Bronchial epithelial cell (primary cell): ENCODE measurements at regions not wholly inside any gene's neighbourhood (a gene's known extent, or its start where the extent isn't known, plus 50 kb on each side); places are given as distances from the start of the nearest gene placed in this dataset.
"Not testable (repeated sequence)": the region's sequence is repeated elsewhere in the genome, so short reads cannot be mapped to it uniquely, and the experiment has no call there.

Source experiments
- DNase-seq: peaks from one replicate; pipeline ENCODE4 v3.0.0-alpha.2; 2010; ENCODE audit warnings: low read depth
- FAIRE-seq: peaks from 2 replicates; lab custom pipeline; 2011; peaks lifted over from hg19 to GRCh38; lab: Jason Lieb, UNC
- H3K27me3 ChIP-seq: 2 replicates; pipeline ENCODE4 v1.5.1; 2011; ENCODE audit warnings: low read length; ENCODE audit not compliant: control insufficient read depth, insufficient read depth
- H3K36me3 ChIP-seq: 2 replicates; pipeline ENCODE4 v1.5.1; 2011; ENCODE audit warnings: low read length; ENCODE audit not compliant: control insufficient read depth, insufficient read depth
- H3K4me3 ChIP-seq: 2 replicates; pipeline ENCODE4 v1.5.1; 2011; ENCODE audit warnings: mild to moderate bottlenecking, low read depth, low read length, control low read depth
- TF ChIP-seq, protein P1 (sequence below): IDR thresholded peaks from 2 replicates; pipeline ENCODE4 v1.5.1; 2011; ENCODE audit warnings: mild to moderate bottlenecking, moderate library complexity, low read length, control low read depth, inconsistent platforms; ENCODE audit not compliant: insufficient read depth, severe bottlenecking

DNA sequence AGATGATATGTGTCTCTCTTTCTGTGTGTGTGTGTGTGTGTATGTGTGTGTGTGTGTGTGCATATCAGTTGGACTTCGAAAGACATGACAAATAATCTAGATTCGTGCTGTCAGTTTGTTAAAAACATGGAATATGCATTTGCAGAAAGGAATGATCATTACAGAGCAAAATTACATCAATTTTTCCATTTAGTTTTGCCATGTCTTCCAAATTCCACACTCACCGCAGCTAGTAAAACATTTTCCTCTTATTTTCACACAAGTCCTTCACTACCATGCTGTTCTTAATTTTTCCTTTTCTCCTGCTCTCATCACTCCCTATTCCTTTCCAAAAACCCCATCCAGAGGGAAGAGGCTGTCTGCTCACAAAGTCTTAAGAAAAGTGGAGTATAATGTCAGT is 1191.4 kb upstream of the SLC39A10 start:
- FAIRE-seq, result no peak
- no peaks in the 10 kb centered on the region for H3K27me3 ChIP-seq
- H3K36me3 ChIP-seq, result no peaks in the 10 kb centered on the region
- TF ChIP-seq, protein P1, sequence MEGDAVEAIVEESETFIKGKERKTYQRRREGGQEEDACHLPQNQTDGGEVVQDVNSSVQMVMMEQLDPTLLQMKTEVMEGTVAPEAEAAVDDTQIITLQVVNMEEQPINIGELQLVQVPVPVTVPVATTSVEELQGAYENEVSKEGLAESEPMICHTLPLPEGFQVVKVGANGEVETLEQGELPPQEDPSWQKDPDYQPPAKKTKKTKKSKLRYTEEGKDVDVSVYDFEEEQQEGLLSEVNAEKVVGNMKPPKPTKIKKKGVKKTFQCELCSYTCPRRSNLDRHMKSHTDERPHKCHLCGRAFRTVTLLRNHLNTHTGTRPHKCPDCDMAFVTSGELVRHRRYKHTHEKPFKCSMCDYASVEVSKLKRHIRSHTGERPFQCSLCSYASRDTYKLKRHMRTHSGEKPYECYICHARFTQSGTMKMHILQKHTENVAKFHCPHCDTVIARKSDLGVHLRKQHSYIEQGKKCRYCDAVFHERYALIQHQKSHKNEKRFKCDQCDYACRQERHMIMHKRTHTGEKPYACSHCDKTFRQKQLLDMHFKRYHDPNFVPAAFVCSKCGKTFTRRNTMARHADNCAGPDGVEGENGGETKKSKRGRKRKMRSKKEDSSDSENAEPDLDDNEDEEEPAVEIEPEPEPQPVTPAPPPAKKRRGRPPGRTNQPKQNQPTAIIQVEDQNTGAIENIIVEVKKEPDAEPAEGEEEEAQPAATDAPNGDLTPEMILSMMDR, result no peak
- no peak for DNase-seq
- H3K4me3 ChIP-seq, result no peak overlapping the region

DNA sequence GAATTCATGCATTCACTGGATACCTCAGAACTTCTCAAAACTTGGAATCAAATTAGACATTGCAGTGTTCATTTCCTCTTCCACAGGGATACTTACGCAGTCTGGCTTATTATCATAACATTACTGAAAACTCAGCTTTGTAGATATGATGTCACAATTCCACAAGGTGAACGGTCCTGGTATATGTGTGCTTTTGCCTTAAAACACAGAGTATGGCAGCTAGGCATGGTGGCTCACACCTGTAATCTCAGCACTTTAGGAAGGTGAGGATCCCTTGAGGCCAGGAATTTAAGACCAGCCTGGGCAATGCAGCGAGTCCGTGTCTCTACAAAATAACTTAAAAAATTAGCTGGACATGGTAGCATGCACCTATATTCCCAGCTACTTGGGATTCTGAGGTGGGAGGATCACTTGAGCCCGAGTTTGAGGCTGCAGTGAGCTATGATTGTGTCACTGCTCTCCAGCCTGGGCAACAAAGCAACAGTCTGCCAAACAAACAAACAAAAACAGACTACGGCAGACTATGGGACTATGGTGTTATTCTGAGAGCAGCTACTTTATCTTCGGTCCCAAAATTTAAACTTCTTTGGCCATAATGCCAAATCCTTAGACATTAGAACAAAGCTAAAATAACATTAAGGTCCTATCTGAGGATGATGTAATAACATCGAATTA is 1191.9 kb upstream of the SLC39A10 start:
- Histone ChIP-seq H3K36me3 (no peaks in the 10 kb centered on the region), H3K4me3 (no peak overlapping the region), H3K27me3 (no peaks in the 10 kb centered on the region)
- DNase-seq (no peak), FAIRE-seq (no peak)
- TF ChIP-seq, protein P1, result no peak

DNA sequence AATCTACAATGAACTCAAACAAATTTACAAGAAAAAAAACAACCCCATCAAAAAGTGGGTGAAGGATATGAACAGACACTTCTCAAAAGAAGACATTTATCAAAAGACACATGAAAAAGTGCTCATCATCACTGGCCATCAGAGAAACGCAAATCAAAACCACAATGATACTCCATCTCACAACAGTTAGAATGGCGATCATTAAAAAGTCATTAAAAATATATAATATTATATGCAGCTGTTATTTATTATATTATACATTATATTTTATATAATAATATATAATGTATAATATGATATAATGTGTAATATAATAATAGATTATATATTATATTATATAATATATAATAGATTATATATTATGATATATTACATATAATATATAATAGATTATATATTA is 1194.1 kb upstream of the SLC39A10 start:
- DNase-seq, FAIRE-seq, H3K4me3 ChIP-seq, H3K27me3 ChIP-seq, H3K36me3 ChIP-seq: not testable (repeated sequence)

DNA sequence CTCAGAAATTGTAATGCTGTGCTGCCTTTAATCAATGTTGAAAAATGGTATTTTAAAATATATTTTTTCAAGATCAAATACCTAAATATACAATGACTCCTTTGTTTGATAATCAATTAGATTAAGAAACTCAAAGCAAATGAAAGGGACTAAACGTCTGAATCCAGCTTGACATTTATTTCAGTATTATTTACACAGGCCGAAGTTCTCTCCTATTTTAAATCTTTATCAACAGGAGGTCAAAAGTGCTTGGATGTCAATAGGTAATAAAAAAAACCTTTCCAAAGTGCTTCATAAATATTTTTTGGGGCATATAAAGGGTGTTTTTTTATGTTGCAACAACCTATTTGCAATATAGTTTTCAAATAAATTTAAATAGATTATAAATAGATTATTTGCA is 1201.7 kb upstream of the SLC39A10 start:
- DNase-seq (no peak), FAIRE-seq (no peak)
- Histone ChIP-seq H3K4me3 (no peak overlapping the region), H3K27me3 (no peaks in the 10 kb centered on the region), H3K36me3 (no peaks in the 10 kb centered on the region)
- TF ChIP-seq, protein P1, result no peak

DNA sequence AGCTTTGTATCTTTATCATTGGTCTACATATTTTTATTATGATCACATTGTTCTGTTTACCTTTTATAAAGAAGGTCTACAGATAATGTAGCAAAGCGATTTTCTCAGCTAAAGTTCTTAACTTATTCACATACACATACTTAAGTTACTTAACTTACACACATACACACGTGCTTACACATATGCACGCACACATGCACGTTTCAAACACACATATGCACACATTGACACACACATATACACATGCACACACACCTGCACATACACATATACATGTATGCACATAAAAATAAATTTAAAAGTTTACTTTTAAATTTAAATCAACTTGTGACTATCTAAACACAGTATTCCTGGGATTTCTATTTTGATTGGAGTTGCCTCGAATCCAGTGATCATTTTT is 1204.5 kb upstream of the SLC39A10 start:
- no peaks in the 10 kb centered on the region for H3K36me3 ChIP-seq
- no peaks in the 10 kb centered on the region for H3K27me3 ChIP-seq
- FAIRE-seq, result no peak
- no peak for DNase-seq
- H3K4me3 ChIP-seq, result no peak overlapping the region
- TF ChIP-seq, protein P1, result no peak

DNA sequence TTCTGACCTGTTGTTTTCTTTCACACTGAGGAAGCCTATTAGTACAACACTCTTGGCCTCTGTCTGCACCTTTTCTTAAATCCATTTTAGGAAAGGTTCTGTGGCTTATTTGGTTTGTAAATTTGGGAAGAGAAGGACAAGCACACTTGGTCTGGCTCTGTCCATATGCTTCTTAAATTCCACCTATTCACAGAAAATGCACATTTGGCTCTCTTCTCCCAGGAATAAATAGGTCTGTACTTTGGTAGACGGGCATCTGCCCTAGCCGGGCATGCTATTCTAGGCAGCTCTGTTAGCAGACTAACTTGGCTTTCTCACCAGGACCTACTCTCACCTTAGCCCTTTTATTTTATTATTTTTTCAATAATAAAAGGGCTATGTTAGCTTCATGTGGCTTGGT is 1211.8 kb upstream of the SLC39A10 start:
- no peaks in the 10 kb centered on the region for H3K27me3 ChIP-seq
- no peaks in the 10 kb centered on the region for H3K36me3 ChIP-seq
- DNase-seq (no peak), FAIRE-seq (no peak)
- H3K4me3 ChIP-seq, result no peak overlapping the region
- TF ChIP-seq, protein P1, result no peak
